HCT116 (cell line): ENCODE measurements at regions not wholly inside any gene's neighbourhood (a gene's known extent, or its start where the extent isn't known, plus 50 kb on each side); places are given as distances from the start of the nearest gene placed in this dataset.

Source experiments
- ATAC-seq: fragments of 200-7000 bp; cut with Tn5 transposase; 2 replicates; pipeline ENCODE4 v1.9.1; 2020; ENCODE audit warnings: mild to moderate bottlenecking, moderate library complexity
- BruUV-seq: library from RNA; stranded (reverse); fragments of 400-500 nt; replicated peaks from 2 replicates; lab custom pipeline; 2021; lab: Mats Ljungman, UMichigan
- CTCF ChIA-PET: fragments of 300-600 bp; sonication (Branson Sonifier 250); formaldehyde crosslinking; loops from one replicate; lab custom pipeline; 2021; ENCODE audit warnings: antibody characterized with exemption; lab: Charles Lee
- POLR2A ChIA-PET: fragments of 300-600, 350-600 bp; sonication (Branson Sonifier 250); formaldehyde crosslinking; loops from one replicate; lab custom pipeline; 2021; ENCODE audit warnings: antibody characterized with exemption; lab: Charles Lee
- RAD21 ChIA-PET, 2 experiments: fragments of 300-600 bp; sonication (Branson Sonifier 250); formaldehyde crosslinking; loops; one replicate each; lab custom pipeline; 2023; ENCODE audit warnings: low total read pairs in 2 of 2; ENCODE audit not compliant: uncharacterized antibody in 2 of 2, unreplicated experiment in 2 of 2, low non-redundant PET in 1 of 2; lab: Charles Lee
- DNase-seq: peaks from one replicate; pipeline ENCODE4 v3.0.0-alpha.2; 2010; ENCODE audit warnings: low read depth, low spot score
- H2AFZ ChIP-seq: fragments of 200-600 bp; shearing (Covaris generic), sonication (generic); 2 replicates; pipeline ENCODE4 v1.6.1; 2017; ENCODE audit warnings: low read depth, mixed run types, mixed read lengths, antibody characterized with exemption, low read length; ENCODE audit not compliant: poor library complexity, severe bottlenecking
- H3K27ac ChIP-seq: 2 replicates; pipeline ENCODE4 v1.5.1; 2012; ENCODE audit warnings: low read depth, low read length
- H3K27me3 ChIP-seq: fragments of 200-600 bp; sonication (generic); 2 replicates; pipeline ENCODE4 v1.6.1; 2016; ENCODE audit warnings: mixed run types, low read length, mixed read lengths; ENCODE audit not compliant: insufficient read depth
- H3K36me3 ChIP-seq, 2 experiments: fragments of 200-500 bp in 1 of 2; fragments of 200-600 bp in 1 of 2; sonication (Bioruptor generic) in 1 of 2; sonication (generic) in 1 of 2; 2 replicates each; pipeline versions ENCODE4 v1.5.1 to v1.6.1; 2014 to 2016; ENCODE audit warnings: low read length in 2 of 2, inconsistent platforms in 1 of 2, mixed read lengths in 1 of 2, mixed run types in 1 of 2; ENCODE audit not compliant: insufficient read depth in 2 of 2, control insufficient read depth in 1 of 2
- H3K4me1 ChIP-seq, 2 experiments: fragments of 200-600 bp in 1 of 2; sonication (generic) in 1 of 2; 2 replicates each; pipeline versions ENCODE4 v1.5.1 to v1.6.1; 2012 to 2017; ENCODE audit warnings: low read length in 2 of 2, inconsistent platforms in 1 of 2, mild to moderate bottlenecking in 1 of 2, mixed read lengths in 1 of 2, mixed run types in 1 of 2, moderate library complexity in 1 of 2; ENCODE audit not compliant: insufficient read depth in 2 of 2, control insufficient read depth in 1 of 2
- H3K4me2 ChIP-seq: fragments of 200-600 bp; sonication (generic); 2 replicates; pipeline ENCODE4 v1.6.1; 2017; ENCODE audit warnings: mixed run types, low read length, mixed read lengths
- H3K4me3 ChIP-seq, 2 experiments: fragments of 200-600 bp in 1 of 2; sonication (generic) in 1 of 2; replicated peaks in 1 of 2; 2 replicates each; pipeline ENCODE4 v1.5.1; 2011 to 2016; ENCODE audit warnings: low read length in 2 of 2, control low read depth in 1 of 2, low read depth in 1 of 2, mild to moderate bottlenecking in 1 of 2, mixed read lengths in 1 of 2, mixed run types in 1 of 2
- H3K79me2 ChIP-seq: fragments of 200-600 bp; sonication (generic); 2 replicates; pipeline ENCODE4 v1.6.1; 2017; ENCODE audit warnings: mild to moderate bottlenecking, mixed run types, low read length, moderate library complexity, mixed read lengths; ENCODE audit not compliant: insufficient read depth
- H3K9ac ChIP-seq: fragments of 200-600 bp; sonication (generic); 2 replicates; pipeline ENCODE4 v1.6.1; 2016; ENCODE audit warnings: low read length, mixed read lengths
- H3K9me2 ChIP-seq: fragments of 200-600 bp; sonication (generic), shearing (Covaris generic); 2 replicates; pipeline ENCODE4 v1.6.1; 2017; ENCODE audit warnings: mixed run types, mild to moderate bottlenecking, moderate library complexity; ENCODE audit not compliant: insufficient read depth
- H3K9me3 ChIP-seq, 2 experiments: fragments of 200-500 bp in 1 of 2; fragments of 200-600 bp in 1 of 2; sonication (Bioruptor generic) in 1 of 2; sonication (generic) in 1 of 2; 2 replicates each; pipeline ENCODE4 v1.6.1; 2014 to 2017; ENCODE audit warnings: low read length in 2 of 2, mixed read lengths in 2 of 2, inconsistent platforms in 1 of 2, low read depth in 1 of 2, mild to moderate bottlenecking in 1 of 2, mixed run types in 1 of 2, moderate library complexity in 1 of 2; ENCODE audit not compliant: control insufficient read depth in 1 of 2, insufficient read depth in 1 of 2
- H4K20me1 ChIP-seq: fragments of 200-600 bp; sonication (generic), shearing (Covaris generic); 2 replicates; pipeline ENCODE4 v1.6.1; 2017; ENCODE audit warnings: mixed run types, mild to moderate bottlenecking, moderate library complexity; ENCODE audit not compliant: insufficient read depth
- CBX3 ChIP-seq: IDR thresholded peaks from 2 replicates; pipeline ENCODE4 v1.6.1; 2012; ENCODE audit warnings: low read depth
- CTCF ChIP-seq, 3 experiments: fragments of 200-600 bp in 1 of 3; sonication (generic) in 1 of 3; IDR thresholded peaks in 2 of 3; conservative IDR thresholded peaks in 1 of 3; 2 replicates each; pipeline ENCODE4 v1.5.1; 2012 to 2017; ENCODE audit warnings: low read depth in 2 of 3, low read length in 2 of 3, antibody characterized with exemption in 1 of 3, borderline replicate concordance in 1 of 3, control low read depth in 1 of 3, mild to moderate bottlenecking in 1 of 3, mixed read lengths in 1 of 3, mixed run types in 1 of 3, moderate library complexity in 1 of 3; ENCODE audit not compliant: insufficient read depth in 1 of 3
- EZH2 ChIP-seq: fragments of 200-600 bp; sonication (generic); IDR thresholded peaks from 2 replicates; pipeline ENCODE4 v1.6.1; 2017; ENCODE audit warnings: antibody characterized with exemption, mixed run types
- JUND ChIP-seq: IDR thresholded peaks from 2 replicates; pipeline ENCODE4 v1.6.1; 2012
- RAD21 ChIP-seq: IDR thresholded peaks from 2 replicates; pipeline ENCODE4 v1.6.1; 2012; ENCODE audit warnings: low read depth, mild to moderate bottlenecking
- SRF ChIP-seq: IDR thresholded peaks from 2 replicates; pipeline ENCODE4 v1.6.1; 2012; ENCODE audit warnings: low read depth
- TCF7L2 ChIP-seq: IDR thresholded peaks from 2 replicates; pipeline ENCODE4 v1.7.0; 2011; ENCODE audit warnings: borderline replicate concordance, inconsistent platforms; ENCODE audit not compliant: insufficient read depth, insufficient read length; ENCODE audit errors: extremely low read depth
- ZBTB33 ChIP-seq: IDR thresholded peaks from 2 replicates; pipeline ENCODE4 v1.6.1; 2011; ENCODE audit warnings: mild to moderate bottlenecking, low read length, moderate library complexity; ENCODE audit not compliant: insufficient replicate concordance; ENCODE audit errors: extremely low read depth
- ZNF274 ChIP-seq: fragments of 200-500 bp; sonication (Bioruptor generic); IDR thresholded peaks from 2 replicates; pipeline ENCODE4 v1.6.1; 2014; ENCODE audit warnings: mild to moderate bottlenecking, low read depth, low read length, inconsistent platforms
- intact Hi-C: fragments of 100-400 bp; cut with micrococcal nuclease; formaldehyde crosslinking; loops from 2 replicates; pipeline ENCODE4 v1.10.0; 2022

GRCh38 chr3:174598885-174599439 is 260.2 kb upstream of the NAALADL2 start:
- no peak overlapping the region for H3K27ac ChIP-seq

GRCh38 chr3:174613173-174613572 is 246.0 kb upstream of the NAALADL2 start:
- Histone ChIP-seq H3K4me2 (no peak overlapping the region), H2AFZ (no peak overlapping the region), H3K27me3 (no peaks in the 10 kb centered on the region), H3K9me2 (no peaks in the 10 kb centered on the region), H3K36me3 (no peaks in the 10 kb centered on the region), H3K79me2 (no peaks in the 10 kb centered on the region), H3K4me1 (peaks cover 0 to 7% of the 10 kb centered on the region in 2 experiments; a peak in 1 of 4 replicates), H3K27ac (no peak overlapping the region), H4K20me1 (no peaks in the 10 kb centered on the region), H3K9me3 (no peaks in the 10 kb centered on the region), H3K4me3 (no peak overlapping the region), H3K9ac (no peak overlapping the region)
- DNase-seq (no peak), ATAC-seq (no peak)
- POLR2A ChIA-PET, result no interaction called here
- no peak for TF ChIP-seq CTCF (IDR thresholded peaks at IDR 0.05 in 2 of 3, conservative IDR thresholded peaks at IDR 0.05 in 1 of 3; ENCODE audit: borderline replicate concordance in 1 of 3, insufficient read depth in 1 of 3, low read depth in 2 of 3, low read length in 2 of 3)
- TF ChIP-seq ZNF274, result no peak
- TF ChIP-seq JUND, result no peak
- TF ChIP-seq ZBTB33, result no peak
- RAD21 ChIA-PET, result no interaction called here
- intact Hi-C loops, result no loop called here
- CTCF ChIA-PET, result no interaction called here
- no TSS peak for BruUV-seq

More at GRCh38 chr3:174598885-174599439, 260.2 kb upstream of the NAALADL2 start:
- H3K27me3 ChIP-seq, result no peaks in the 10 kb centered on the region
- H3K9me2 ChIP-seq, result no peaks in the 10 kb centered on the region
- no peaks in the 10 kb centered on the region for H3K36me3 ChIP-seq
- no peak overlapping the region for H3K9ac ChIP-seq
- H3K79me2 ChIP-seq, result no peaks in the 10 kb centered on the region
- TF ChIP-seq RAD21 (no peak), TCF7L2 (no peak), CBX3 (no peak), SRF (no peak), ZNF274 (no peak), EZH2 (no peak)
- H3K4me3 ChIP-seq, result no peak overlapping the region
- POLR2A ChIA-PET, result no interaction called here
- intact Hi-C loops, result no loop called here
- H2AFZ ChIP-seq, result no peak overlapping the region
- CTCF ChIA-PET, result no interaction called here
- H3K4me1 ChIP-seq, result no peaks in the 10 kb centered on the region
- RAD21 ChIA-PET, result no interaction called here
- no peaks in the 10 kb centered on the region for H4K20me1 ChIP-seq
- BruUV-seq, result no TSS peak
- no peak overlapping the region for H3K4me2 ChIP-seq
- ATAC-seq (no peak), DNase-seq (no peak)
- H3K9me3 ChIP-seq, result no peaks in the 10 kb centered on the region; a peak in 1 of 4 replicates
